Ascending aorta (tissue), 2 donors: ENCODE measurements at regions not wholly inside any gene's neighbourhood (a gene's known extent, or its start where the extent isn't known, plus 50 kb on each side); places are given as distances from the start of the nearest gene placed in this dataset.

ENCODE experiments used
- DNase-seq, 2 donors: peaks; one replicate each; pipeline ENCODE4 v3.0.0-alpha.2; 2019; ENCODE audit warnings: low spot score in 2 of 2
- H3K27ac ChIP-seq, 2 donors: fragments of 200-600 bp; sonication (generic); one replicate each; pipeline ENCODE4 v1.5.1; 2016 to 2017; ENCODE audit warnings: mild to moderate bottlenecking in 1 of 2
- H3K27me3 ChIP-seq: fragments of 200-600 bp; sonication (generic); one replicate; pipeline ENCODE4 v1.5.1; 2017
- H3K36me3 ChIP-seq, 2 donors: fragments of 200-600 bp; sonication (generic); one replicate each; pipeline ENCODE4 v1.5.1; 2016
- H3K4me1 ChIP-seq, 2 donors: fragments of 200-600 bp; sonication (generic); one replicate each; pipeline ENCODE4 v1.5.1; 2016 to 2017; ENCODE audit warnings: mild to moderate bottlenecking in 1 of 2
- H3K4me3 ChIP-seq, 2 donors: fragments of 200-600 bp; sonication (generic); one replicate each; pipeline ENCODE4 v1.5.1; 2016 to 2017; ENCODE audit warnings: mild to moderate bottlenecking in 1 of 2
- H3K9me3 ChIP-seq, 2 donors: fragments of 200-600 bp; sonication (generic); one replicate each; pipeline ENCODE4 v1.5.1; 2016
- CTCF ChIP-seq, 3 experiments: fragments of 200-600 bp in 2 of 3; fragments of 450-650 bp in 1 of 3; sonication (generic) in 2 of 3; IDR thresholded peaks; one replicate each; pipeline ENCODE4 v1.5.1; 2016 to 2019; ENCODE audit warnings: antibody characterized with exemption in 3 of 3, mild to moderate bottlenecking in 1 of 3, moderate library complexity in 1 of 3
- intact Hi-C: fragments of 100-400 bp; cut with DNase I; formaldehyde crosslinking; loops from one replicate; pipeline ENCODE4 v1.15.1; 2023

- H3K9me3 ChIP-seq: no peaks in the 10 kb centered on the region
- H3K36me3 ChIP-seq: no peaks in the 10 kb centered on the region
- no peak overlapping the region for H3K27ac ChIP-seq
- H3K27me3 ChIP-seq: no peaks in the 10 kb centered on the region
- H3K4me1 ChIP-seq: no peaks in the 10 kb centered on the region
- H3K4me3 ChIP-seq: no peak overlapping the region
- TF ChIP-seq CTCF (IDR thresholded peaks at IDR 0.05): no peak
- intact Hi-C loops: no loop called here
- DNase-seq: peak in 1 of 2 donors; percentile 16
Observed at GRCh38 chr16:87114832-87115231, 202.4 kb downstream of the C16orf95 start.

GRCh38 chr16:87115646-87116045, 201.5 kb downstream of the C16orf95 start:
- H3K9me3 ChIP-seq: no peaks in the 10 kb centered on the region
- TF ChIP-seq CTCF (IDR thresholded peaks at IDR 0.05): no peak
- no peak for DNase-seq
- no peaks in the 10 kb centered on the region for H3K27me3 ChIP-seq
- H3K4me3 ChIP-seq: no peak overlapping the region
- intact Hi-C loops: no loop called here
- H3K4me1 ChIP-seq: no peaks in the 10 kb centered on the region
- H3K27ac ChIP-seq: no peak overlapping the region
- H3K36me3 ChIP-seq: no peaks in the 10 kb centered on the region

- Histone ChIP-seq H3K9me3 (no peaks in the 10 kb centered on the region), H3K27ac (no peak overlapping the region), H3K36me3 (no peaks in the 10 kb centered on the region), H3K4me3 (no peak overlapping the region), H3K27me3 (no peaks in the 10 kb centered on the region), H3K4me1 (no peaks in the 10 kb centered on the region)
- intact Hi-C loops: no loop called here
- peak in 1 of 2 donors; percentile 47 for DNase-seq
- TF ChIP-seq CTCF (IDR thresholded peaks at IDR 0.05): no peak
Observed at GRCh38 chr16:87117936-87118335, 199.3 kb downstream of the C16orf95 start.

- DNase-seq: no peak
- no peaks in the 10 kb centered on the region for H3K27me3 ChIP-seq
- H3K9me3 ChIP-seq: no peaks in the 10 kb centered on the region
- H3K4me3 ChIP-seq: no peak overlapping the region
- H3K27ac ChIP-seq: no peak overlapping the region
- intact Hi-C loops: no loop called here
- no peaks in the 10 kb centered on the region for H3K36me3 ChIP-seq
- TF ChIP-seq CTCF (IDR thresholded peaks at IDR 0.05): no peak
- H3K4me1 ChIP-seq: no peaks in the 10 kb centered on the region
Observed at GRCh38 chr16:87119168-87119567, 198.0 kb downstream of the C16orf95 start.

GRCh38 chr16:87119748-87120147, 197.4 kb downstream of the C16orf95 start:
- no peaks in the 10 kb centered on the region for H3K27me3 ChIP-seq
- H3K36me3 ChIP-seq: no peaks in the 10 kb centered on the region
- no peak overlapping the region for H3K4me3 ChIP-seq
- peak in 1 of 2 donors; percentile 33 for DNase-seq
- H3K9me3 ChIP-seq: no peaks in the 10 kb centered on the region
- no peak for TF ChIP-seq CTCF (IDR thresholded peaks at IDR 0.05)
- H3K4me1 ChIP-seq: no peaks in the 10 kb centered on the region
- intact Hi-C loops: no loop called here
- no peak overlapping the region for H3K27ac ChIP-seq

- Histone ChIP-seq H3K36me3 (no peaks in the 10 kb centered on the region), H3K27me3 (no peaks in the 10 kb centered on the region), H3K9me3 (no peaks in the 10 kb centered on the region), H3K4me1 (peaks cover 10 to 12% of the 10 kb centered on the region in 2 donors), H3K27ac (no peak overlapping the region), H3K4me3 (no peak overlapping the region)
- intact Hi-C loops: no loop called here
- DNase-seq: peak in 1 of 2 donors; percentile 50
- TF ChIP-seq CTCF (IDR thresholded peaks at IDR 0.05): no peak
Observed at GRCh38 chr16:87121816-87122215, 195.4 kb downstream of the C16orf95 start.
